Esophagus muscularis mucosa (tissue), 4 donors: ENCODE measurements at regions not wholly inside any gene's neighbourhood (a gene's known extent, or its start where the extent isn't known, plus 50 kb on each side); places are given as distances from the start of the nearest gene placed in this dataset.

Experiments used
- DNase-seq: peaks from one replicate; pipeline ENCODE4 v3.0.0-alpha.2; 2017; ENCODE audit errors: extremely low spot score
- H3K27ac ChIP-seq, 4 donors: fragments of 200-600 bp; sonication (generic); replicated peaks in 1 of 4; 1 replicate in 3 of 4; 2 replicates in 1 of 4; pipeline ENCODE4 v1.5.1; 2016 to 2019; ENCODE audit warnings: mild to moderate bottlenecking in 1 of 4
- H3K27me3 ChIP-seq, 4 donors: fragments of 200-600 bp; sonication (generic); one replicate each; pipeline versions ENCODE4 v1.5.1 to v1.6.0; 2016 to 2019
- H3K36me3 ChIP-seq, 4 donors: fragments of 200-600 bp; sonication (generic); one replicate each; pipeline ENCODE4 v1.5.1; 2016 to 2019
- H3K4me1 ChIP-seq, 4 donors: fragments of 200-600 bp; sonication (generic); one replicate each; pipeline ENCODE4 v1.5.1; 2016 to 2019
- H3K4me3 ChIP-seq, 4 donors: fragments of 200-600 bp; sonication (generic); 1 replicate in 2 of 4; 2 replicates in 2 of 4; pipeline ENCODE4 v1.5.1; 2016 to 2019; ENCODE audit warnings: mild to moderate bottlenecking in 4 of 4, moderate library complexity in 1 of 4
- H3K9me3 ChIP-seq, 4 donors: fragments of 200-600 bp; sonication (generic); 1 replicate in 3 of 4; 2 replicates in 1 of 4; pipeline ENCODE4 v1.5.1; 2016 to 2019
- CTCF ChIP-seq, 3 experiments: fragments of 200-600 bp in 2 of 3; fragments of 450-650 bp in 1 of 3; sonication (generic) in 2 of 3; IDR thresholded peaks; one replicate each; pipeline ENCODE4 v1.5.1; 2017 to 2019; ENCODE audit warnings: antibody characterized with exemption in 3 of 3, mild to moderate bottlenecking in 2 of 3, moderate library complexity in 1 of 3
- EP300 ChIP-seq: sonication (generic); formaldehyde crosslinking; IDR thresholded peaks from one replicate; pipeline ENCODE4 v1.6.1; 2017; ENCODE audit warnings: antibody characterized with exemption
- POLR2A ChIP-seq: fragments of 450-650 bp; IDR thresholded peaks from one replicate; pipeline ENCODE4 v1.6.1; 2017; ENCODE audit warnings: antibody characterized with exemption, moderate library complexity, mild to moderate bottlenecking, low read depth
- POLR2AphosphoS5 ChIP-seq, 2 donors: sonication (generic); formaldehyde crosslinking; IDR thresholded peaks; one replicate each; pipeline ENCODE4 v1.6.1; 2017; ENCODE audit warnings: antibody characterized with exemption in 2 of 2
- WGBS: methylation state at CpG from one replicate; pipeline ENCODE4 v1.1.5; 2018; 5-methylcytosine and 5-hydroxymethylcytosine counted together
- intact Hi-C: fragments of 100-400 bp; cut with DNase I; formaldehyde crosslinking; loops from one replicate; pipeline ENCODE4 v1.15.1; 2023

GRCh38 chr9:115400796-115401195, 282.8 kb upstream of the TNC start:
- intact Hi-C loops = no loop called here
- WGBS = 63% methylated on average over 3 of the region's 3 CpGs

GRCh38 chr9:115401756-115402327, 283.9 kb upstream of the TNC start:
- no peak for TF ChIP-seq EP300
- intact Hi-C loops = no loop called here
- H3K4me3 ChIP-seq = no peak overlapping the region
- no peaks in the 10 kb centered on the region for H3K27me3 ChIP-seq
- H3K27ac ChIP-seq = no peak overlapping the region
- no peaks in the 10 kb centered on the region for H3K4me1 ChIP-seq
- no peaks in the 10 kb centered on the region for H3K36me3 ChIP-seq
- no peaks in the 10 kb centered on the region for H3K9me3 ChIP-seq
- 63% methylated on average over 3 of the region's 3 CpGs for WGBS
- no peak for DNase-seq

More at GRCh38 chr9:115400796-115401195, 282.8 kb upstream of the TNC start:
- no peak overlapping the region for H3K4me3 ChIP-seq
- no peak for DNase-seq
- no peaks in the 10 kb centered on the region for H3K9me3 ChIP-seq
- no peaks in the 10 kb centered on the region for H3K27me3 ChIP-seq
- no peak overlapping the region for H3K27ac ChIP-seq
- no peaks in the 10 kb centered on the region for H3K36me3 ChIP-seq
- peaks cover 0 to 5% (median 2%) of the 10 kb centered on the region in 4 donors for H3K4me1 ChIP-seq
- TF ChIP-seq EP300 (no peak), POLR2A (no peak), POLR2AphosphoS5 (IDR thresholded peaks at IDR 0.05) (no peak), CTCF (IDR thresholded peaks at IDR 0.05) (no peak)

GRCh38 chr9:115403753-115404152, 285.8 kb upstream of the TNC start:
- Histone ChIP-seq H3K4me3 (no peak overlapping the region), H3K4me1 (no peaks in the 10 kb centered on the region), H3K27me3 (no peaks in the 10 kb centered on the region), H3K27ac (no peak overlapping the region), H3K9me3 (no peaks in the 10 kb centered on the region), H3K36me3 (no peaks in the 10 kb centered on the region)
- 100% methylated on average over 1 of the region's 1 CpG for WGBS
- intact Hi-C loops = no loop called here
- TF ChIP-seq CTCF (IDR thresholded peaks at IDR 0.05) (no peak), EP300 (no peak), POLR2AphosphoS5 (IDR thresholded peaks at IDR 0.05) (no peak), POLR2A (no peak)
- no peak for DNase-seq

- no peaks in the 10 kb centered on the region for H3K36me3 ChIP-seq
- H3K4me3 ChIP-seq = no peak overlapping the region
- H3K4me1 ChIP-seq = no peaks in the 10 kb centered on the region
- no peak overlapping the region for H3K27ac ChIP-seq
- H3K9me3 ChIP-seq = no peaks in the 10 kb centered on the region
- intact Hi-C loops = no loop called here
- no peaks in the 10 kb centered on the region for H3K27me3 ChIP-seq
- TF ChIP-seq POLR2AphosphoS5 (IDR thresholded peaks at IDR 0.05) (no peak), POLR2A (no peak), EP300 (no peak), CTCF (IDR thresholded peaks at IDR 0.05) (no peak)
- no peak for DNase-seq
Observed at GRCh38 chr9:115404311-115404710, 286.4 kb upstream of the TNC start.

- intact Hi-C loops = no loop called here
- 94% methylated on average over 1 of the region's 1 CpG for WGBS
- H3K4me3 ChIP-seq = no peak overlapping the region
- H3K27me3 ChIP-seq = no peaks in the 10 kb centered on the region
- H3K9me3 ChIP-seq = no peaks in the 10 kb centered on the region
- peaks cover 0 to 6% (median 0%) of the 10 kb centered on the region in 4 donors for H3K4me1 ChIP-seq
- no peak for TF ChIP-seq EP300
- no peak for TF ChIP-seq POLR2A
- no peak for TF ChIP-seq POLR2AphosphoS5 (IDR thresholded peaks at IDR 0.05)
- TF ChIP-seq CTCF (IDR thresholded peaks at IDR 0.05) = no peak
- no peak for DNase-seq
- no peaks in the 10 kb centered on the region for H3K36me3 ChIP-seq
- no peak overlapping the region for H3K27ac ChIP-seq
Observed at GRCh38 chr9:115411516-115411915, 293.6 kb upstream of the TNC start.
